GM18502 (cell line): ENCODE measurements at regions not wholly inside any gene's neighbourhood (a gene's known extent, or its start where the extent isn't known, plus 50 kb on each side); places are given as distances from the start of the nearest gene placed in this dataset.
"Not testable (repeated sequence)": the region's sequence is repeated elsewhere in the genome, so short reads cannot be mapped to it uniquely, and the experiment has no call there.

Experiments
- ATAC-seq: cut with Tn5 transposase; IDR thresholded peaks from one replicate; pipeline ENCODE4 v1.9.1; 2021; ENCODE audit warnings: mild to moderate bottlenecking; ENCODE audit not compliant: unreplicated experiment, poor library complexity

GRCh38 chr11:71383461-71383860 lies 64.7 kb downstream of the DHCR7 start:
- no peak for ATAC-seq

GRCh38 chr11:71381781-71382505 lies 66.2 kb downstream of the DHCR7 start:
- no peak for ATAC-seq

- ATAC-seq = no peak
Measured at GRCh38 chr11:71379701-71380100, 68.5 kb downstream of the DHCR7 start.

GRCh38 chr11:71373791-71374454 lies 74.3 kb downstream of the DHCR7 start:
- ATAC-seq = peak; percentile 64

GRCh38 chr11:71372693-71373657 lies 75.2 kb downstream of the DHCR7 start:
- ATAC-seq = no peak

GRCh38 chr11:71371674-71372069 lies 76.5 kb downstream of the DHCR7 start:
- ATAC-seq = no peak

- no peak for ATAC-seq
Measured at GRCh38 chr11:71370895-71371673, 77.1 kb downstream of the DHCR7 start.

- ATAC-seq = no peak
Measured at GRCh38 chr11:71370020-71370747, 78.0 kb downstream of the DHCR7 start.

GRCh38 chr11:71369411-71369810 lies 78.8 kb downstream of the DHCR7 start:
- ATAC-seq = no peak

- no peak for ATAC-seq
Measured at GRCh38 chr11:71368966-71369365, 79.2 kb downstream of the DHCR7 start.

GRCh38 chr11:71367756-71368155 lies 80.4 kb downstream of the DHCR7 start:
- ATAC-seq = no peak

GRCh38 chr11:71367276-71367675 lies 80.9 kb downstream of the DHCR7 start:
- ATAC-seq = not testable (repeated sequence)

GRCh38 chr11:71366076-71366475 lies 82.1 kb downstream of the DHCR7 start:
- ATAC-seq = no peak

GRCh38 chr11:71365626-71366025 lies 82.6 kb downstream of the DHCR7 start:
- ATAC-seq = no peak

GRCh38 chr11:71364806-71365205 lies 83.4 kb downstream of the DHCR7 start:
- ATAC-seq = no peak

- ATAC-seq = no peak
Measured at GRCh38 chr11:71364176-71364671, 84.0 kb downstream of the DHCR7 start.

- no peak for ATAC-seq
Measured at GRCh38 chr11:71363721-71364120, 84.5 kb downstream of the DHCR7 start.

GRCh38 chr11:71358963-71359567 lies 89.1 kb downstream of the DHCR7 start:
- ATAC-seq = no peak
